LNCaP clone FGC (cell line): ENCODE measurements at regions not wholly inside any gene's neighbourhood (a gene's known extent, or its start where the extent isn't known, plus 50 kb on each side); places are given as distances from the start of the nearest gene placed in this dataset.
"Not testable (repeated sequence)": the region's sequence is repeated elsewhere in the genome, so short reads cannot be mapped to it uniquely, and the experiment has no call there.

Experiments used
- DNase-seq: peaks from one replicate; pipeline ENCODE4 v3.0.0-alpha.2; 2011; ENCODE audit warnings: low read depth
- H3K4me3 ChIP-seq: 2 replicates; pipeline ENCODE4 v1.5.1; 2011; ENCODE audit warnings: mild to moderate bottlenecking, low read depth, low read length, control low read depth
- CTCF ChIP-seq: IDR thresholded peaks from 2 replicates; pipeline ENCODE4 v1.5.1; 2012; ENCODE audit warnings: mild to moderate bottlenecking; ENCODE audit not compliant: control insufficient read depth, insufficient read depth; ENCODE audit errors: extremely low read depth

- no peak for TF ChIP-seq CTCF
- DNase-seq: no peak
- no peak overlapping the region for H3K4me3 ChIP-seq
Observed at GRCh38 chr12:89058402-89058801, 293.9 kb downstream of the DUSP6 start.

- H3K4me3 ChIP-seq, DNase-seq: not testable (repeated sequence)
Observed at GRCh38 chr12:89053817-89054216, 298.5 kb downstream of the DUSP6 start.

DNA sequence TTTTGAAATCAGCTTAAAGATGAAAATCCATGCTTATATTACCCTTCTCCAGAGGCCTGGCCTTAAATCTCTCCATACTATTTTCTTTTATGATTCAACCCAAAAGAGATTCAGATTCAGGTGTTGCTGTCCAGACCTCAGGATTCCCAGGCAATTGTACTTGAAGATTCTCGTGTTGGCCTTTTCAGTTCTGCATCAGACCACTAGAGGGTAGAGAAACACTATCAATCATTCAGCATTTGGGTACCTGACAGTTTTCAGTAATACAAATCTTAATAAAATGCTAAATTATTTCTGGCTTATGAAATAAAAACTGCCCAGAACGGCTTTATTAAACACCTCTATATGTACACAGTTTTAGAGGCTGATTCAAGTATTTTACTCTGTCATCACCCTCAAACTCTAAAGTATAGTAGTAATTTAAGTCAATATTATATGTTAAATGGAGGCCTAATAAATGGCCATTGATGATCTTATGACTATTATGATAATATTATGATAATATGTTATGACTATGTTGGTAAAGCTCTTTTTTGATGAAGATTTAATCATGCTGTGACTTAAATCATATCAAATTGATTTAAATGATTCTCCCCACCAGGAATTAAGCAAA, 301.1 kb downstream of the DUSP6 start:
- DNase-seq: peak; percentile 39
- no peak overlapping the region for H3K4me3 ChIP-seq

DNA sequence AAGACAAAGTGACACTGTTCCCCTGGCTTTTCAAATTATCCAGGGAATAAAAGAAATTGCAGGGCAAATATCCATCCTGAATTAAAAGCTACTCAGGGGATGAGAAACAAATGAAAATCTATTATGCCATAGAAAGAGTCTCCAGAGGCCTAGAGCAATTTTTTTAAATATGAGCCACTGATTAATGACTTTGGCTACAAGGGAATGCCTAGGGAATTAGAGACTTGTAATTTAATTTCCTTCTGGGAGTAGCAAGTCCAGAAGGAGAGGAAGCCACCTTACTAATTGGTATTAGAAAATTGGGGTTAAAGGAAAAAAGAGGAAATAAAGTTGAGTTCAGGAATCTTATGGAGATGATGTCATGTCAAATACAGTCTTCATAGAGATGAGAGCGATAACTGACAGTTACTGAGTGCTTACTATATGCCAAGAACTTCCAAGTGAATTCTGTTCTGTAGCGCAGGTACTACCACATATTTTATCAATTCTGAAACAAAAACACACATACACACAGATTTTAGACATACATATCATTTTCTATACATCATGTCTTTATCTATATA, 304.4 kb downstream of the DUSP6 start:
- H3K4me3 ChIP-seq: no peak overlapping the region
- no peak for TF ChIP-seq CTCF
- DNase-seq: no peak

More for the DNA sequence above, 301.1 kb downstream of the DUSP6 start:
- TF ChIP-seq CTCF: peak; percentile 79

DNA sequence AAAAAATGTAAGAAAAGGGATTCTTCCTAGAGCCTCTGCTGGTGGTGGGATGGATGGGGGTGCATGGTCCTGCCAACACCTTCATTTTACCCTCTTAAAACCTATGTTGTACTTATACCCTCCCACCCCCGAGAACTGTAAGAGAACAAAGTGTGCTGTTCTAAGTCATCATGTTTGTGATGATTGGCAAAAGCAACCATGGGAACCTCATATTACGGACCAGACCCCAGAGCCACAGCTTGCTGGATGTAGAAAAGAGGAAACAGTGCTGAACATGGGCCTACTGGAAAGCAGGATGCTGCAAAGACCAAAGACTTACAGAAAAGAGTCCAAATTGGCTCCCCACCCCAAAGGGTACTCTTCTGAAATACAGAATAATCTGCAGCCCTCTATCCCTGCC, 311.2 kb downstream of the DUSP6 start:
- no peak for DNase-seq
- TF ChIP-seq CTCF: no peak
- no peak overlapping the region for H3K4me3 ChIP-seq

DNA sequence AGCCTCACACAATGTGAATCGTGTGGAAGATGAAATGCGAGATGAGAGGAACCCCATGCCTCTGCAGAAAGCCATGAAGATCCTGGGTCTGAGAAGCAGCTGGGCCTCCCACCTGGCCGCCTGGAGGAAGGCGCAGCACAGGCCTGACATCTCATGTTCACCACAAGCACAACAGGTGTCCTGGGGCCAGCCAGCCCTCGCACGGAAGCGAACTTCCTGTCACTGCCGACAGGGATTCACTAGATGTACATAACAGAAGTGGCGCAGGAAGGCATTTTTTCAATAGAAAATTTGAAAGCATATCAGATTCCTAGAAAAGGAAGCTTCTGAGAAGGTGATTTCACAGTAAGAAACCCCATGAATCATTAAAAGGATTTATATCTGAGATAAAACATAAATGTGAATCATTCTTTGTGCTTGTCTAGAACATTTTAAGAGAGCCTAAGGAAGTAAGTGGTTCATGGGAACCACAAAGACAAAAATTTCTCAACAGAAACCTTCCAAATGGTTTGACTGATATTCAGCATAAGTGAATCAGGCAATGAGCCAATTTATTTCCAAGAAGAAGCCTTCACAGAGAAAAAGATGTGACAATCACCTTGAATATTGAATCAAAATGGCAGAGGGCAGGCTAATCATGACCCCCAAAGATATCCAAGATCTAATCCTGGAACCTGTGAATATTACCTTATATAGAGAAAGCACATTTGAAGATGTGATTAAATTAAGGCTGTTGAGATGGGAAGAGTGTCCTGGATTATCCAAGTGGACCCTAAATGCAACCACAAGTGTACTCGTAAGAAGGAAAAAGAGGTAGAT, 311.9 kb downstream of the DUSP6 start:
- no peak overlapping the region for H3K4me3 ChIP-seq
- no peak for DNase-seq
- TF ChIP-seq CTCF: no peak

DNA sequence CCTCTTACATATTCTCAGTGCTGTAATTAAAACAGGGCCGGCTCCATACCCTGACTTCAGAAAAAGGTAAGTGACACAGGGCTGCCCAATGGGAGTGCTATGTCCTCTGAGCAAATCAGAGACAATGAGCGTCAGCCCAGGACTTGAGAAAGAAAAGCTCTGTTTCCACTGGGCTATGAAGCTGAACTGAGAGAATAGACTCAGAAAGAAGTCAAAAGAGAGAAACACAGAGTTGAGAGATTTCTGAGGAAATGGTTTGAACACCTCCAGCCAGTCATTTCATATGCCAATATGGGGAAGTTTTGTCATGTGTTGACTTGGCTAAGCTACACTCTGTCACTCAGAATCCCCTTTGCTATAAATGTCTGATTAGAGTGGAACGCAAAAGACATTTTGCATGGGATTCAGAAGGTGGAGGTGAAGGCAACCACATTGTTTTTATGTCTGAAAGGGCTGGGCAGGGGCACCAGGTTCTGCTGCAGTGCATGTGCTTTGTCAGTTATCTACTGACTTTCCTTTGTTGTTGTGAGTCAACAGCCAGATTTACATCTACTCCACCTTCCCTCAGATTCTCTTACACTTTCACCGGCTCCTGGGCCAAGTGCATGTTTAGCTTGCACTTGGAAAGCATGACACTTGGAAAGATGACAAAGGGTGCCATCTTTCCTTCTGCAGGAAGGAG, 313.3 kb downstream of the DUSP6 start:
- no peak overlapping the region for H3K4me3 ChIP-seq
- no peak for DNase-seq

More for the DNA sequence above, 313.3 kb downstream of the DUSP6 start:
- no peak for TF ChIP-seq CTCF
